Mesenchymal stem cell (in vitro differentiated cells and primary cell): ENCODE measurements at regions not wholly inside any gene's neighbourhood (a gene's known extent, or its start where the extent isn't known, plus 50 kb on each side); places are given as distances from the start of the nearest gene placed in this dataset.
A peak's percentile ranks its signal among the peaks of the same experiment; 100 is the strongest.
"Not testable (repeated sequence)": the region's sequence is repeated elsewhere in the genome, so short reads cannot be mapped to it uniquely, and the experiment has no call there.

Experiments used
- DNase-seq: peaks from one replicate; pipeline ENCODE4 v3.0.0-alpha.2; 2013
- H2AFZ ChIP-seq: one replicate; pipeline ENCODE4 v1.6.1; 2013; ENCODE audit warnings: low read depth, mild to moderate bottlenecking, control low read depth, inconsistent platforms, low read length, moderate library complexity
- H2AK5ac ChIP-seq: 2 replicates; pipeline ENCODE4 v1.6.1; 2013; ENCODE audit warnings: low read length, moderate library complexity, mild to moderate bottlenecking, inconsistent platforms; ENCODE audit not compliant: severe bottlenecking
- H2BK120ac ChIP-seq: one replicate; pipeline ENCODE4 v1.6.1; 2013; ENCODE audit warnings: low read depth, mild to moderate bottlenecking, inconsistent platforms, low read length, moderate library complexity
- H2BK12ac ChIP-seq, 2 experiments: one replicate each; pipeline ENCODE4 v1.6.1; 2013; ENCODE audit warnings: inconsistent platforms in 2 of 2, low read length in 2 of 2, mild to moderate bottlenecking in 2 of 2, moderate library complexity in 2 of 2, control low read depth in 1 of 2
- H2BK15ac ChIP-seq: one replicate; pipeline ENCODE4 v1.6.1; 2013; ENCODE audit warnings: mild to moderate bottlenecking, low read depth, inconsistent platforms; ENCODE audit not compliant: poor library complexity, severe bottlenecking
- H2BK5ac ChIP-seq: 2 replicates; pipeline ENCODE4 v1.6.1; 2013; ENCODE audit warnings: low read depth, mild to moderate bottlenecking, low read length, control low read depth, inconsistent platforms; ENCODE audit not compliant: poor library complexity, severe bottlenecking
- H3K14ac ChIP-seq, 2 experiments: one replicate each; pipeline ENCODE4 v1.6.1; 2013; ENCODE audit warnings: inconsistent platforms in 2 of 2, low read length in 2 of 2, control low read depth in 1 of 2, mild to moderate bottlenecking in 1 of 2, moderate library complexity in 1 of 2
- H3K18ac ChIP-seq, 2 experiments: one replicate each; pipeline ENCODE4 v1.6.1; 2013; ENCODE audit warnings: inconsistent platforms in 2 of 2, low read length in 2 of 2, control low read depth in 1 of 2, low read depth in 1 of 2, mild to moderate bottlenecking in 1 of 2
- H3K23ac ChIP-seq, 2 experiments: one replicate each; pipeline ENCODE4 v1.6.1; 2013; ENCODE audit warnings: inconsistent platforms in 2 of 2, low read length in 2 of 2, mild to moderate bottlenecking in 2 of 2, moderate library complexity in 2 of 2, control low read depth in 1 of 2
- H3K27ac ChIP-seq: 2 replicates; pipeline ENCODE4 v1.5.1; 2013; ENCODE audit warnings: mild to moderate bottlenecking, moderate library complexity, low read length, control low read depth, inconsistent platforms; ENCODE audit not compliant: poor library complexity, severe bottlenecking
- H3K27me3 ChIP-seq, 2 experiments: 2 replicates each; pipeline versions ENCODE4 v1.6.1 to v1.7.0; 2013; ENCODE audit warnings: low read length in 2 of 2, mild to moderate bottlenecking in 2 of 2, moderate library complexity in 2 of 2, control low read depth in 1 of 2, inconsistent platforms in 1 of 2; ENCODE audit not compliant: control insufficient read depth in 1 of 2, insufficient read depth in 1 of 2
- H3K36me3 ChIP-seq, 2 experiments: 2 replicates each; pipeline versions ENCODE4 v1.6.1 to v1.7.0; 2013; ENCODE audit warnings: low read length in 2 of 2, control low read depth in 1 of 2, inconsistent platforms in 1 of 2, low read depth in 1 of 2, mild to moderate bottlenecking in 1 of 2; ENCODE audit not compliant: insufficient read depth in 2 of 2, control insufficient read depth in 1 of 2
- H3K4ac ChIP-seq, 2 experiments: one replicate each; pipeline ENCODE4 v1.6.1; 2013; ENCODE audit warnings: inconsistent platforms in 2 of 2, low read length in 2 of 2, mild to moderate bottlenecking in 2 of 2, moderate library complexity in 2 of 2, control low read depth in 1 of 2, low read depth in 1 of 2
- H3K4me1 ChIP-seq: 2 replicates; pipeline ENCODE4 v1.6.1; 2013; ENCODE audit warnings: low read depth, low read length, control low read depth; ENCODE audit not compliant: control insufficient read depth, insufficient read depth
- H3K4me2 ChIP-seq: 2 replicates; pipeline ENCODE4 v1.6.1; 2013; ENCODE audit warnings: low read length, mild to moderate bottlenecking, inconsistent platforms; ENCODE audit not compliant: poor library complexity, severe bottlenecking
- H3K4me3 ChIP-seq, 2 experiments: 2 replicates each; pipeline versions ENCODE4 v1.5.1 to v1.7.0; 2013; ENCODE audit warnings: low read length in 2 of 2, mild to moderate bottlenecking in 2 of 2, control low read depth in 1 of 2, low read depth in 1 of 2; ENCODE audit not compliant: insufficient read depth in 1 of 2
- H3K79me1 ChIP-seq: replicated peaks from 2 replicates; pipeline ENCODE4 v1.6.1; 2013; ENCODE audit warnings: mild to moderate bottlenecking, control low read depth, low read length, inconsistent platforms; ENCODE audit not compliant: poor library complexity, severe bottlenecking
- H3K9ac ChIP-seq: 2 replicates; pipeline ENCODE4 v1.7.0; 2013; ENCODE audit warnings: mild to moderate bottlenecking, low read length, moderate library complexity
- H3K9me3 ChIP-seq: 2 replicates; pipeline ENCODE4 v1.7.0; 2013; ENCODE audit warnings: mild to moderate bottlenecking, low read length; ENCODE audit not compliant: control insufficient read depth
- H4K8ac ChIP-seq: one replicate; pipeline ENCODE4 v1.6.1; 2013; ENCODE audit warnings: inconsistent platforms, mild to moderate bottlenecking, low read length, moderate library complexity
- H4K91ac ChIP-seq: one replicate; pipeline ENCODE4 v1.6.1; 2013; ENCODE audit warnings: mild to moderate bottlenecking, low read length, inconsistent platforms
- WGBS: methylation state at CpG from one replicate; pipeline ENCODE4 v1.1.7; 2013; ENCODE audit warnings: mixed read lengths; 5-methylcytosine and 5-hydroxymethylcytosine counted together

GRCh38 chr6:94144807-94145206 is 725.4 kb upstream of the EPHA7 start:
- no peak overlapping the region for H3K14ac ChIP-seq
- no peak overlapping the region for H3K4me3 ChIP-seq
- H3K79me1 ChIP-seq: no peaks in the 10 kb centered on the region
- H3K23ac ChIP-seq: no peak overlapping the region
- no peak overlapping the region for H2BK5ac ChIP-seq
- H3K4me1 ChIP-seq: no peaks in the 10 kb centered on the region
- H3K18ac ChIP-seq: no peak overlapping the region
- no peak overlapping the region for H3K4ac ChIP-seq
- H3K9ac ChIP-seq: no peak overlapping the region
- no peak overlapping the region for H3K27ac ChIP-seq
- H4K91ac ChIP-seq: no peak overlapping the region
- no peak overlapping the region for H3K4me2 ChIP-seq
- no peak overlapping the region for H2BK120ac ChIP-seq
- H2BK12ac ChIP-seq: no peak overlapping the region
- DNase-seq: no peak
- no peak overlapping the region for H4K8ac ChIP-seq
- no peaks in the 10 kb centered on the region for H3K27me3 ChIP-seq
- H3K9me3 ChIP-seq: peaks cover 2% of the 10 kb centered on the region
- no peak overlapping the region for H2AFZ ChIP-seq
- no peaks in the 10 kb centered on the region for H3K36me3 ChIP-seq
- H2AK5ac ChIP-seq: no peak overlapping the region
- no peak overlapping the region for H2BK15ac ChIP-seq

GRCh38 chr6:94137178-94137577 is 717.8 kb upstream of the EPHA7 start:
- not testable (repeated sequence) for H3K36me3 ChIP-seq, H3K79me1 ChIP-seq, DNase-seq, H3K9me3 ChIP-seq, H3K18ac ChIP-seq, H3K27me3 ChIP-seq, H3K4me1 ChIP-seq, H3K14ac ChIP-seq, H2AFZ ChIP-seq, H2BK5ac ChIP-seq, H3K4me2 ChIP-seq, H3K4me3 ChIP-seq, H4K8ac ChIP-seq, H4K91ac ChIP-seq, H3K4ac ChIP-seq, H3K23ac ChIP-seq, H2BK12ac ChIP-seq, H2AK5ac ChIP-seq, H2BK120ac ChIP-seq, H2BK15ac ChIP-seq, H3K27ac ChIP-seq, H3K9ac ChIP-seq
- 95% methylated on average over 7 of the region's 11 CpGs for WGBS

- Histone ChIP-seq H3K4me2 (no peak overlapping the region), H2AFZ (no peak overlapping the region), H3K23ac (no peak overlapping the region), H2BK5ac (no peak overlapping the region), H3K9ac (no peak overlapping the region), H2BK15ac (no peak overlapping the region), H3K4ac (no peak overlapping the region), H3K4me3 (no peak overlapping the region), H3K14ac (no peak overlapping the region), H4K8ac (no peak overlapping the region), H3K27me3 (no peaks in the 10 kb centered on the region), H4K91ac (no peak overlapping the region), H3K27ac (no peak overlapping the region), H3K79me1 (no peaks in the 10 kb centered on the region), H2AK5ac (no peak overlapping the region), H3K9me3 (no peaks in the 10 kb centered on the region), H2BK120ac (no peak overlapping the region), H3K18ac (no peak overlapping the region), H2BK12ac (no peak overlapping the region), H3K4me1 (no peaks in the 10 kb centered on the region), H3K36me3 (no peaks in the 10 kb centered on the region)
- 42% methylated on average over 2 of the region's 2 CpGs for WGBS
- peak; percentile 2 for DNase-seq
Observed at GRCh38 chr6:94133106-94133505, 713.7 kb upstream of the EPHA7 start.

- 100% methylated on average over 2 of the region's 2 CpGs for WGBS
- Histone ChIP-seq H4K91ac (no peak overlapping the region), H3K9me3 (no peaks in the 10 kb centered on the region), H2BK5ac (no peak overlapping the region), H3K4me2 (no peak overlapping the region), H2BK12ac (no peak overlapping the region), H3K27ac (no peak overlapping the region), H3K4ac (no peak overlapping the region), H4K8ac (no peak overlapping the region), H2BK120ac (no peak overlapping the region), H3K18ac (no peak overlapping the region), H3K23ac (no peak overlapping the region), H2AFZ (no peak overlapping the region), H2AK5ac (no peak overlapping the region), H3K9ac (no peak overlapping the region), H2BK15ac (no peak overlapping the region), H3K4me3 (no peak overlapping the region), H3K14ac (no peak overlapping the region), H3K4me1 (no peaks in the 10 kb centered on the region), H3K79me1 (no peaks in the 10 kb centered on the region), H3K36me3 (no peaks in the 10 kb centered on the region), H3K27me3 (no peaks in the 10 kb centered on the region)
- no peak for DNase-seq
Observed at GRCh38 chr6:94131271-94131670, 711.9 kb upstream of the EPHA7 start.
